ENCODE measurements at regions not wholly inside any gene's neighbourhood (a gene's known extent, or its start where the extent isn't known, plus 50 kb on each side); places are given as distances from the start of the nearest gene placed in this dataset.
A peak's percentile ranks its signal among the peaks of the same experiment; 100 is the strongest.
"Not testable (repeated sequence)": the region's sequence is repeated elsewhere in the genome, so short reads cannot be mapped to it uniquely, and the experiment has no call there.

GRCh38 chr3:65138556-65138955, 450.8 kb upstream of the ADAMTS9 start:
- no peak for DNase-seq
- ChIA-PET POLR2A (no interaction called here), CTCF (no interaction called here)
- Histone ChIP-seq H3K4me3 (ENCODE audit: low read length) (no peak overlapping the region), H3K27ac (ENCODE audit: low read depth, low read length) (no peak overlapping the region), H3K9me3 (ENCODE audit: low read length) (no peaks in the 10 kb centered on the region), H3K36me3 (ENCODE audit: insufficient read depth, low read length) (no peaks in the 10 kb centered on the region), H3K4me1 (ENCODE audit: insufficient read depth, low read length) (no peaks in the 10 kb centered on the region), H3K27me3 (ENCODE audit: insufficient read depth, low read length, poor library complexity, severe bottlenecking) (no peaks in the 10 kb centered on the region)
- no peak overlapping the region for H3K27ac Mint-ChIP-seq
- H3K27me3 Mint-ChIP-seq: no peaks in the 10 kb centered on the region
- no peaks in the 10 kb centered on the region for H3K36me3 Mint-ChIP-seq
- H3K9me3 Mint-ChIP-seq: peaks cover 6 to 17% (median 9%) of the 10 kb centered on the region in 5 donors
- H3K4me3 Mint-ChIP-seq: no peak overlapping the region
- H3K4me1 Mint-ChIP-seq: no peaks in the 10 kb centered on the region

GRCh38 chr3:65133752-65134151, 446.0 kb upstream of the ADAMTS9 start:
- H3K4me1 ChIP-seq (ENCODE audit: insufficient read depth, low read length); H3K4me3 Mint-ChIP-seq; H3K9me3 ChIP-seq (ENCODE audit: low read length); H3K27me3 Mint-ChIP-seq; DNase-seq; CTCF ChIA-PET; H3K36me3 Mint-ChIP-seq; POLR2A ChIA-PET; H3K27ac ChIP-seq (ENCODE audit: low read depth, low read length); H3K36me3 ChIP-seq (ENCODE audit: insufficient read depth, low read length); H3K27ac Mint-ChIP-seq; H3K4me3 ChIP-seq (ENCODE audit: low read length); H3K4me1 Mint-ChIP-seq; H3K27me3 ChIP-seq (ENCODE audit: insufficient read depth, low read length, poor library complexity, severe bottlenecking): not testable (repeated sequence)
- peaks cover 6 to 19% (median 16%) of the 10 kb centered on the region in 5 donors for H3K9me3 Mint-ChIP-seq

- CTCF ChIA-PET: no interaction called here
- H3K4me3 Mint-ChIP-seq: no peak overlapping the region
- Histone ChIP-seq H3K27me3 (ENCODE audit: insufficient read depth, low read length, poor library complexity, severe bottlenecking) (no peaks in the 10 kb centered on the region), H3K27ac (ENCODE audit: low read depth, low read length) (no peak overlapping the region), H3K4me1 (ENCODE audit: insufficient read depth, low read length) (no peaks in the 10 kb centered on the region), H3K36me3 (ENCODE audit: insufficient read depth, low read length) (no peaks in the 10 kb centered on the region), H3K4me3 (ENCODE audit: low read length) (no peak overlapping the region), H3K9me3 (ENCODE audit: low read length) (no peaks in the 10 kb centered on the region)
- H3K4me1 Mint-ChIP-seq: no peaks in the 10 kb centered on the region
- H3K27me3 Mint-ChIP-seq: no peaks in the 10 kb centered on the region
- H3K9me3 Mint-ChIP-seq: peaks cover 4 to 18% (median 14%) of the 10 kb centered on the region in 5 donors
- no peak for DNase-seq
- no peak overlapping the region for H3K27ac Mint-ChIP-seq
- H3K36me3 Mint-ChIP-seq: peaks cover 0 to 2% (median 0%) of the 10 kb centered on the region in 3 donors
- POLR2A ChIA-PET: no interaction called here
Observed at GRCh38 chr3:65130782-65131181, 443.0 kb upstream of the ADAMTS9 start.

GRCh38 chr3:65128346-65128745, 440.5 kb upstream of the ADAMTS9 start:
- peaks cover 0 to 14% (median 6%) of the 10 kb centered on the region in 5 donors for H3K9me3 Mint-ChIP-seq
- ChIA-PET POLR2A (no interaction called here), CTCF (no interaction called here)
- Histone ChIP-seq H3K4me1 (ENCODE audit: insufficient read depth, low read length) (no peaks in the 10 kb centered on the region), H3K27ac (ENCODE audit: low read depth, low read length) (no peak overlapping the region), H3K27me3 (ENCODE audit: insufficient read depth, low read length, poor library complexity, severe bottlenecking) (no peaks in the 10 kb centered on the region), H3K36me3 (ENCODE audit: insufficient read depth, low read length) (no peaks in the 10 kb centered on the region), H3K4me3 (ENCODE audit: low read length) (no peak overlapping the region), H3K9me3 (ENCODE audit: low read length) (no peaks in the 10 kb centered on the region)
- DNase-seq: no peak
- H3K4me3 Mint-ChIP-seq: no peak overlapping the region
- H3K27ac Mint-ChIP-seq: no peak overlapping the region
- peaks cover 0 to 2% (median 0%) of the 10 kb centered on the region in 3 donors for H3K36me3 Mint-ChIP-seq
- H3K4me1 Mint-ChIP-seq: no peaks in the 10 kb centered on the region
- no peaks in the 10 kb centered on the region for H3K27me3 Mint-ChIP-seq

- no peak overlapping the region for H3K27ac Mint-ChIP-seq
- no peaks in the 10 kb centered on the region for H3K4me1 ChIP-seq (ENCODE audit: insufficient read depth, low read length)
- peaks cover 0 to 2% (median 0%) of the 10 kb centered on the region in 3 donors for H3K36me3 Mint-ChIP-seq
- H3K27me3 ChIP-seq (ENCODE audit: insufficient read depth, low read length, poor library complexity, severe bottlenecking): no peaks in the 10 kb centered on the region
- no peaks in the 10 kb centered on the region for H3K36me3 ChIP-seq (ENCODE audit: insufficient read depth, low read length)
- H3K9me3 Mint-ChIP-seq: peaks cover 0 to 17% (median 5%) of the 10 kb centered on the region in 5 donors
- POLR2A ChIA-PET: no interaction called here
- CTCF ChIA-PET: no interaction called here
- no peak overlapping the region for H3K4me3 ChIP-seq (ENCODE audit: low read length)
- no peak overlapping the region for H3K4me3 Mint-ChIP-seq
- H3K27ac ChIP-seq (ENCODE audit: low read depth, low read length): no peak overlapping the region
- H3K9me3 ChIP-seq (ENCODE audit: low read length): no peaks in the 10 kb centered on the region
- H3K4me1 Mint-ChIP-seq: no peaks in the 10 kb centered on the region
- H3K27me3 Mint-ChIP-seq: no peaks in the 10 kb centered on the region
- no peak for DNase-seq
Observed at GRCh38 chr3:65126527-65127410, 439.0 kb upstream of the ADAMTS9 start.

GRCh38 chr3:65120156-65120555, 432.4 kb upstream of the ADAMTS9 start:
- H3K27ac Mint-ChIP-seq; POLR2A ChIA-PET; H3K27ac ChIP-seq (ENCODE audit: low read depth, low read length); H3K27me3 Mint-ChIP-seq; DNase-seq; H3K9me3 ChIP-seq (ENCODE audit: low read length); H3K4me3 ChIP-seq (ENCODE audit: low read length); H3K4me1 Mint-ChIP-seq; H3K36me3 Mint-ChIP-seq; H3K4me1 ChIP-seq (ENCODE audit: insufficient read depth, low read length); H3K36me3 ChIP-seq (ENCODE audit: insufficient read depth, low read length); CTCF ChIA-PET; H3K4me3 Mint-ChIP-seq; H3K27me3 ChIP-seq (ENCODE audit: insufficient read depth, low read length, poor library complexity, severe bottlenecking): not testable (repeated sequence)
- peaks cover 8 to 26% (median 9%) of the 10 kb centered on the region in 5 donors for H3K9me3 Mint-ChIP-seq

GRCh38 chr3:65118912-65119499, 431.2 kb upstream of the ADAMTS9 start:
- Mint-ChIP-seq H3K27ac (peak overlapping the region in 1 of 8 donors; percentile 1), H3K27me3 (no peaks in the 10 kb centered on the region), H3K4me3 (no peak overlapping the region), H3K9me3 (peaks cover 8 to 26% (median 11%) of the 10 kb centered on the region in 5 donors), H3K36me3 (no peaks in the 10 kb centered on the region), H3K4me1 (no peaks in the 10 kb centered on the region)
- no peak overlapping the region for H3K4me3 ChIP-seq (ENCODE audit: low read length)
- H3K27me3 ChIP-seq (ENCODE audit: insufficient read depth, low read length, poor library complexity, severe bottlenecking): no peaks in the 10 kb centered on the region
- ChIA-PET POLR2A (no interaction called here), CTCF (no interaction called here)
- H3K36me3 ChIP-seq (ENCODE audit: insufficient read depth, low read length): no peaks in the 10 kb centered on the region
- DNase-seq: no peak
- H3K27ac ChIP-seq (ENCODE audit: low read depth, low read length): no peak overlapping the region
- H3K9me3 ChIP-seq (ENCODE audit: low read length): no peaks in the 10 kb centered on the region
- no peaks in the 10 kb centered on the region for H3K4me1 ChIP-seq (ENCODE audit: insufficient read depth, low read length)

- Mint-ChIP-seq H3K27ac (no peak overlapping the region), H3K27me3 (no peaks in the 10 kb centered on the region), H3K9me3 (peaks cover 6 to 12% (median 8%) of the 10 kb centered on the region in 5 donors), H3K4me3 (no peak overlapping the region), H3K36me3 (no peaks in the 10 kb centered on the region), H3K4me1 (no peaks in the 10 kb centered on the region)
- no peak overlapping the region for H3K4me3 ChIP-seq (ENCODE audit: low read length)
- POLR2A ChIA-PET: no interaction called here
- H3K4me1 ChIP-seq (ENCODE audit: insufficient read depth, low read length): no peaks in the 10 kb centered on the region
- no peaks in the 10 kb centered on the region for H3K9me3 ChIP-seq (ENCODE audit: low read length)
- no peaks in the 10 kb centered on the region for H3K27me3 ChIP-seq (ENCODE audit: insufficient read depth, low read length, poor library complexity, severe bottlenecking)
- CTCF ChIA-PET: no interaction called here
- DNase-seq: no peak
- no peaks in the 10 kb centered on the region for H3K36me3 ChIP-seq (ENCODE audit: insufficient read depth, low read length)
- no peak overlapping the region for H3K27ac ChIP-seq (ENCODE audit: low read depth, low read length)
Observed at GRCh38 chr3:65114041-65114440, 426.2 kb upstream of the ADAMTS9 start.
